ENCODE measurements at regions not wholly inside any gene's neighbourhood (a gene's known extent, or its start where the extent isn't known, plus 50 kb on each side); places are given as distances from the start of the nearest gene placed in this dataset.
A peak's percentile ranks its signal among the peaks of the same experiment; 100 is the strongest.

- no peak overlapping the region for H3K4me3 ChIP-seq (ENCODE audit: low read depth, low read length)
- TF ChIP-seq CTCF (conservative IDR thresholded peaks at IDR 0.05; ENCODE audit: low read depth, low read length) = no peak
- no peak for DNase-seq (ENCODE audit: low read depth)
Observed at GRCh38 chr12:92478692-92479091, 224.1 kb upstream of the PLEKHG7 start.

GRCh38 chr12:92476844-92477243 is 225.9 kb upstream of the PLEKHG7 start:
- no peak for TF ChIP-seq CTCF (conservative IDR thresholded peaks at IDR 0.05; ENCODE audit: low read depth, low read length)
- H3K4me3 ChIP-seq (ENCODE audit: low read depth, low read length) = no peak overlapping the region
- no peak for DNase-seq (ENCODE audit: low read depth)

- H3K4me3 ChIP-seq (ENCODE audit: low read depth, low read length) = no peak overlapping the region
- no peak for DNase-seq (ENCODE audit: low read depth)
- no peak for TF ChIP-seq CTCF (conservative IDR thresholded peaks at IDR 0.05; ENCODE audit: low read depth, low read length)
Observed at GRCh38 chr12:92473564-92473963, 229.2 kb upstream of the PLEKHG7 start.

- TF ChIP-seq CTCF (conservative IDR thresholded peaks at IDR 0.05; ENCODE audit: low read depth, low read length) = no peak
- peak; percentile 17 for DNase-seq (ENCODE audit: low read depth)
- no peak overlapping the region for H3K4me3 ChIP-seq (ENCODE audit: low read depth, low read length)
Observed at GRCh38 chr12:92472201-92472600, 230.6 kb upstream of the PLEKHG7 start.

- no peak for DNase-seq (ENCODE audit: low read depth)
- no peak overlapping the region for H3K4me3 ChIP-seq (ENCODE audit: low read depth, low read length)
- no peak for TF ChIP-seq CTCF (conservative IDR thresholded peaks at IDR 0.05; ENCODE audit: low read depth, low read length)
Observed at GRCh38 chr12:92471551-92471950, 231.2 kb upstream of the PLEKHG7 start.

GRCh38 chr12:92470608-92471021 is 232.2 kb upstream of the PLEKHG7 start:
- H3K4me3 ChIP-seq (ENCODE audit: low read depth, low read length) = no peak overlapping the region
- no peak for DNase-seq (ENCODE audit: low read depth)
- no peak for TF ChIP-seq CTCF (conservative IDR thresholded peaks at IDR 0.05; ENCODE audit: low read depth, low read length)

- no peak overlapping the region for H3K4me3 ChIP-seq (ENCODE audit: low read depth, low read length)
- peak; percentile 55 for DNase-seq (ENCODE audit: low read depth)
- no peak for TF ChIP-seq CTCF (conservative IDR thresholded peaks at IDR 0.05; ENCODE audit: low read depth, low read length)
Observed at GRCh38 chr12:92469837-92470236, 233.0 kb upstream of the PLEKHG7 start.
